DMS114 treated with DMSO at 0.1 percent for 48 hours (cell line): ENCODE measurements at regions not wholly inside any gene's neighbourhood (a gene's known extent, or its start where the extent isn't known, plus 50 kb on each side); places are given as distances from the start of the nearest gene placed in this dataset.
"Not testable (repeated sequence)": the region's sequence is repeated elsewhere in the genome, so short reads cannot be mapped to it uniquely, and the experiment has no call there.

Source experiments
- DNase-seq: peaks from one replicate; lab custom pipeline; 2025; ENCODE audit not compliant: unreplicated experiment; lab: John Stamatoyannopoulos, UW

DNA sequence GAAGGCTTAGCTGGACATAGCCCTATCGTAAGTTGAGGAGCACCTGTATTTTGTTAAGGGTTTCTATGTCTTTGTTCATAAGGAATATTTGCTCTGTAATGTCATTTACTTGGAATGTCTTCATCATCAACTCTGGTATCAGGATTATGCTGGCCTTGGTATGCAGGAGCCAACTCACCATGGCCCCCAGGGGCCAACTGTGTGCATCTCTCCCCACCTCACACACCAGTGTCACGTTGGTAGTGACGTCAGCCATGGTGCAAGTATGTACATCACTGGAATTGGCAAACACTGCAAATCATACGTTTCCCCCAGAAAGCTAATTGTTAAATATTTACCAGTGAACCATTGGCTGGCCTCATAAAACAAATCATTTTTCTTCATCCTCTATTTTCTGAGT lies 70.8 kb downstream of the YTHDF1 start:
- no peak for DNase-seq

DNA sequence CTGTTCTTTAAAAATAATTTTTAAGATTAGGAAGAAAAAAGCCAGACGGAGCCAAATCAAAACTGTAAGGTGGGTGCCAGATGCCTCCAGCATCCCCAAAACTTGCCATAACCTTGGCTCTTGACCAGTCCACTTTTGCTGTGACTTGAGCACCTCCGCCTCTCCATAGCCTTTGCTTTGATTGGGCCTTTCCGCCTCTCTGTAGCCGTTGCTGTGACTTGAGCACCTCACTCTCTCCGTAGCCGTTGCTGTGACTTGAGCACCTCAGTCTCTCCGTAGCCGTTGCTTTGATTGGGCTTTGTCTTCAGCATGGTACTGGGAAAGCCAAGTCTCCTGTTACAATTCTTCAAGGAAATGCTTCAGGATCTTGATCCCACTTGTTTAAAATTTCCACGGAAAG lies 73.0 kb downstream of the YTHDF1 start:
- DNase-seq = no peak

DNA sequence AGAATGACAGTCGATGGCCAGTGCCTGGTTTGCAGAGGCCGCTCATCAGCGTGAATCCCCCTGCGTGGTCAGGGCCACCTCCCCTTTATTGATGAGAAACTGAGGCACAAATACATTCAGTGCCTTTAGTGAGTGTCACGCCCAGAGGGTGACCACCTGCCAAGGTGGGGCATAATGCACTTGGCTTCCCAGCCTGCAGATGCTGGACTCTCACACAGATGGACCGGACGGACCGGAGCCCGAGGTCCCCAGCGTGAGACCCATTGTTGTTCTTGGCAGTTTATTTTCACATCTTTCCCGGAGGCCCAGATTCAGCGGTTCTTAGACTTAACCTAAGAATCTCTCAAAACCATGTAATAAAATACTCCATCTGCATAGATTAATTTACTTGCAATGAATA lies 74.4 kb downstream of the YTHDF1 start:
- no peak for DNase-seq

DNA sequence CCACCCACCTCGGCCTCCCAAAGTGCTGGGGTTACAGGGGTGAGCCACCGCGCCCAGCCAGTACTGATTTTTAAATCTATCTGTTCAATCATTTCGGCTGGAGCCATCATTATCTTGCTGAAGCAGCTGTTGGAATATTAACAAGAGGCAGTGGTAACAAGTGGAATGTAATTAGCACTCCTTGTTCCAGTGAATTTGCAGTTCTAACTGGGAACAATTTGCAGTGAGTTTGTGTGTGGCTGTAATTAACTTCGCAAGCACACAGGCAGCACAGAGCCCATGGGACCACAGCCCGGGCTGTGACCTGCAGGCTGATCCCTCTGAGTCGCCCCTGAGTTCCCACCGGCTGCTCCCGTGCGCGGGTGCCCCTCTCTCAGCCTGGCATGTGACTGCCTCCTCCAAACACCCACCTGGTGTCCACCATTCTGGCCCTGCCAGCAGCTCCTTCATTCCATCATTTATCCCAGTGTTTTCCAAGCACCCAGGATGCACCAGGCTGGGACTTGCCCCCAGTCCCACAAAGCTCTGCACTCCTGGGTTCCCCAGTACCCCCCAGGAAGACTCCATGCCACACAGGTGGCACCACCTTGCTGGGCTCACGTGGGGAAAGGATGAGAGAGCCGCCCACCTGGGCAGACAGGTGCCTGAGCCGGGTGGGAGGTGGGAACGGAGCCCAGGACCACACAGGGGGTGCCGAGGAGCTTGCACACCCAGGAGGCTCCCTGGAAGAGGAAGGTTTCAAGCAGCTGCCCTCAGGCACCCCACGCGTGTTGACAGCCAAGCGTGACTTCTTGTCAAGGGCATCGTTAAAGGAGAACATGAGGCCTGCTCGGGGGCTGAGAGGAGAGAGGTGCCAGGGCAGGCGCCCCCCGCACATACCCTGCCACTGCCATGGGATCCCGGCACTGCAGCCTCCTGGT lies 75.2 kb downstream of the YTHDF1 start:
- no peak for DNase-seq

DNA sequence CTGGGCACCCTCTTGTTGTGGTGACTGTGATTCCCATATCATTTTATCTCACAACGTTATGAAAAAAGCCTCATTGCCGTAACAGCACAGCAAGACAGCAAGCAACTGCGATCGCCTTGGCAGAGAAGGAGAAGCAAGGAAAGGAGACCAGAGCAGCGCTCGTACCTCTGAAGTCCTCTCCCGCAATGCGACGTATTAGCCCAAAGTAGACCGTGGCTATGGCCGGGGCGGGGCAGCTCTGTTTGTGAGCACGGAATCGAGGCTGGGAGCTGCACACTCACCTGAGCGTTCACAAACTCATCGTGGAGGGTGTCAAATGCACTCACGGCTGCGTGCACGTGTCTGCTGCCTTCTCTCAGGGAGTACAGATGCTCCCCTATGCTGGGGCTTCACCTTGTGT lies 76.1 kb downstream of the YTHDF1 start:
- no peak for DNase-seq

DNA sequence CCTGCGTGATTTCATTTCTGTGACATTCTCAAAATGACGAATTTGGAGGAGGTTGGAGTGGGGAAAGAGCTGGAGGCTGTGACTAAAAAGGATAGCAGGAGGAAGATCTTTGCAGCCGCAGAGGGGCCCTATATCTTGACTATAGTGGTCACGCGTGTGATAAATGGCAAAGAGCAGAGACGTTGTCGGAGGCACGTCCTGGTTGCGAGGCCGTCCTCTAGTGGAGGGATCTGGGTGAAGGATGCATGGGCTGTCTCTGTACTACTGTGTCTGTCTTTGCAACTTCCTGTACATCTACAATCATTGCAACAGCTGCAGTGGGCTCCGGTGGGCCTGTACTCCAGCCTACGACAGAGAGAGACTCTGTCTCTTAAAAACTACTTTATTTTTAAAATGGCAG lies 76.6 kb downstream of the YTHDF1 start:
- DNase-seq = no peak

DNA sequence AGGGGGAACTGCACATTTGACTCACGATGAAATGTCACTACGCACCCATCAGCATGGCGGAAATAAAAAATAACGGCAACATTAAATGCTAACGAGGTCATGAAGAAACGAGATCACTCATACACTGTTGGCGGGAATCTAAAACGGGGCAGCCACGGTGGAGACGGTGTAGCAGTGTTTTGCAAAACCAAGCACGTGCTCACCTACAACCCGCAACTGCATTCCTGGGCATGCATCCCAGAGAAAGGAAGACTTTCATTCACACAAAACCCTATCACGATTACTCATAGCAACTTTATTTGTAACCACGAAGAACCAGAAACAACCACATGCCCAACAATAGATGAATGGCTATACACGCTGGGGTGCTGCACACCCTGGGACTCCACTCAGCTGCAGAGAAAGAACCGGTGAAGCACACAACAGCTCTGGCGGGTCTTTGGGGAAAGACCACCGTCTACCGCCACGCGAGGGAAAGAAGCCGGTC lies 77.0 kb downstream of the YTHDF1 start:
- DNase-seq = no peak

DNA sequence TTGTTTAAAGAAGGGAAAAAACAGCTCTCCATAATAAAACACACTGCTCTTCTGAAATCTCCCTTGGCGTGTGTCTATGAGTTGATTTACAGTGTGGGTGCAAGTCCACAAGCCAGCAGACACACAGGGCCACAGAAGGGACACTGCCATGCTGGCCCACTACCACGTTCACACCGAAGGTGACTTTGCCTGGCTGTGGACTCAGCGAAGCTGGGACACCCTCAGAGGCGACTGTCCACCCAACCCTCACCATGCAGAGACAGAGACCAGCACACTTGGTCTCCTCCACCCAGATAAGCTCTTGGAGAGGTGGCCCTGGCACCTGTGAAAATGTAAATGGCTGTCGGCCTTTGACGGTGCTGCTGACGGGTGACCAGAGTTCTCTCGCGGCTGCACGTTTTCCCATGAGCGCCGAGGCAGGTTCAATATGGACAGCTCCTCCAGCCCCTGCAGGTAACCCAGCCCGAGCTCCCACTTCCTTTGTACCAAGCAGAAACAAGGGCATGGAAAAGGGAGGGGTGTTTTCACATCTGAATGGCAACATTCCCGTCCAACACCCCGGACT lies 78.0 kb downstream of the YTHDF1 start:
- DNase-seq = no peak

DNA sequence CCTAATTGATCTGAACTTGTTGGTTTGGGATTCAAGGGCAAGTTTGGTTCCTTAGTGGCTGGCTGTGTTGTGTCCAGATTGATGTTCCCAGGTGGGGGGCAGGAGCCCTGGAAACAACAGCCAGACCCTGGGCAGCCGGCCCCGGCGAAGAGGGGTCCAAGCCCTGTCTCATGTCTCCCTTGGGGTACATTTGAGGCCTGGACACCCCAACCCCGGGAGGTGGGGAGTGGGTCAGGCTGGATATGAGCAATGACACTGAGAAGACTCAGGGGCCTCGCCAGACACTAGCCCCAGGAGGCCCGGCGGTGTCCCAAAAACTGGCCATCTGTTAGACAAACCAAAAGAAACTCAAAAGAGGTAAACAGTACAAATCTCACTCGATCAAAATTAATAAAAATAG lies 79.6 kb downstream of the YTHDF1 start:
- DNase-seq = no peak

DNA sequence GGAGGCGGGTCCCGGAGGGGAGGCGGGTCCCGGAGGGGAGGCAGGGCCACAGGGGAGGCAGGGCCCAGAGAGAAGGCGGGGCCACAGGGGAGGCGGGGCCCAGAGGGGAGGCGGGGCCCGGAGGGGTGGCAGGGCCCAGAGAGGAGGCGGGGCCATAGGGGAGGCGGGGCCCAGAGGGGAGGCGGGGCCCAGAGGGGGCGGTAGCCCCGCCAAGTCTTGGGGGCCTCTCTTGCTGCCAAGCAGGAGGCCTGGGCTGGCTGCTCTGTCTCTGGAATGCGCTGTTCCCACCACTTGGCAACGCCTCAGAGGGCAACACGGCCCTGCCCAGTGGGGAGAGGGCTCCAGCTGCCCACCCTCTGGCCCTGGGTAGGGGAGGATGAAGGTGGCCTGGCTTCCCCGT lies 80.5 kb downstream of the YTHDF1 start:
- DNase-seq = no peak

DNA sequence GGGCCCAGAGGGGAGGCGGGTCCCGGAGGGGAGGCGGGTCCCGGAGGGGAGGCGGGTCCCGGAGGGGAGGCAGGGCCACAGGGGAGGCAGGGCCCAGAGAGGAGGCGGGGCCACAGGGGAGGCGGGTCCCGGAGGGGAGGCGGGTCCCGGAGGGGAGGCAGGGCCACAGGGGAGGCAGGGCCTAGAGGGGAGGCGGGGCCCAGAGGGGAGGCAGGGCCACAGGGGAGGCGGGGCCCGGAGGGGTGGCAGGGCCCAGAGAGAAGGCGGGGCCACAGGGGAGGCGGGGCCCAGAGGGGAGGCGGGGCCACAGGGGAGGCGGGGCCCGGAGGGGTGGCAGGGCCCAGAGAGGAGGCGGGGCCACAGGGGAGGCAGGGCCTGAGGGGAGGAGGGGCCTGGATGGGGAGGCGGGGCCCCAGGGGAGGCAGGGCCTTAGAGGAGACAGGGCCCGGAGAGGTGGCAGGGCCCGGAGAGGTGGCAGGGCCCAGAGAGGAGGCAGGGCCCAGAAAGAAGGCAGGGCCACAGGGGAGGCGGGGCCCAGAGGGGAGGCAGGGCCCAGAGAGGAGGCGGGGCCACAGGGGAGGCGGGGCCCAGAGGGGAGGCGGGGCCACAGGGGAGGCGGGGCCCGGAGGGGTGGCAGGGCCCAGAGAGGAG lies 81.1 kb downstream of the YTHDF1 start:
- DNase-seq = not testable (repeated sequence)

DNA sequence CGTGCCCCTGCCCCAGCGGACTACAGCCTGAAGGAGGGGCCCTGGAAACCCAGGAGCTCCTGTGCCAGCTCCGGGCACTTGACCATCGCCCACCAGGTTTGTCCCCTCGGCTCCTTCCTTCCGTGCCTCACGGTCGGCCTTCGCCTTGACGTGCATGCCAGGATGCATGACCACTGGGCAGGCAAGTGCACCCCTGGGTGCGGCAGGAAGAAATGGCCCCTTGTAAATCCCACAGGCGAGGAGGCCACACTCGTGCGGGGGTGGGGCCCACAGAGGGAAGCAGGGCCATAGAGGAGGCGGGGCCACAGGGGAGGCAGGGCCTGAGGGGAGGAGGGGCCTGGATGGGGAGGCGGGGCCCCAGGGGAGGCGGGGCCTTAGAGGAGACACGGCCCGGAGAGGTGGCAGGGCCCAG lies 81.7 kb downstream of the YTHDF1 start:
- DNase-seq = no peak

DNA sequence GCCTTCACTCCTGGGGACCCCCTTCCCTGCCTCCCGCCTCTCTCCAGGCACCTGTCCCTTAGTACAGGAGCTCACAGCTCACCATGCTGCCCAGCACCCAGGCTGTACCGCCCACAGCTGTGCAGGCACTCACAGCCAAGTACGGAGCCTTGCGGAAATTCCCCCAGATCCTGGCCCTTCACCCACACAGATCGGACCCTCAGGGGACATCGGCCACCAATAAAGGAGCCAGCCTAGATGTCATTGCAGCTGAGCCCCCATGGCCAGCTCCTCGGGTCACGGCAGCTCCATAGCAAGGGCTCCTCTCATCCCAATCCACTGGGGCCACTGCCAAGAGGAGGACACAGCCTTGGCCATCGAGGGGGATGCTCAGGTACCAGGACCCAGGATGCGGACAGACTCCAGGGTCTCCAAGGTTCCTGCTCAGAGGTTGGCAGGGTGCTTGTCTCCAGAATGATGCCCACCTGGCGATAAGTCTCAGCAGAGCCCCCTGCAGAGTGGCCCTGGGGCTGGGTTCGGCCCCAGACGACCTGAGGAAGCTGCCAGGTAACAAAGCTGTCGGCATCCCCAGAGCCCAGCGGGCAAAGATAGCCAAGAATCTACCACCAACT lies 82.3 kb downstream of the YTHDF1 start:
- no peak for DNase-seq

DNA sequence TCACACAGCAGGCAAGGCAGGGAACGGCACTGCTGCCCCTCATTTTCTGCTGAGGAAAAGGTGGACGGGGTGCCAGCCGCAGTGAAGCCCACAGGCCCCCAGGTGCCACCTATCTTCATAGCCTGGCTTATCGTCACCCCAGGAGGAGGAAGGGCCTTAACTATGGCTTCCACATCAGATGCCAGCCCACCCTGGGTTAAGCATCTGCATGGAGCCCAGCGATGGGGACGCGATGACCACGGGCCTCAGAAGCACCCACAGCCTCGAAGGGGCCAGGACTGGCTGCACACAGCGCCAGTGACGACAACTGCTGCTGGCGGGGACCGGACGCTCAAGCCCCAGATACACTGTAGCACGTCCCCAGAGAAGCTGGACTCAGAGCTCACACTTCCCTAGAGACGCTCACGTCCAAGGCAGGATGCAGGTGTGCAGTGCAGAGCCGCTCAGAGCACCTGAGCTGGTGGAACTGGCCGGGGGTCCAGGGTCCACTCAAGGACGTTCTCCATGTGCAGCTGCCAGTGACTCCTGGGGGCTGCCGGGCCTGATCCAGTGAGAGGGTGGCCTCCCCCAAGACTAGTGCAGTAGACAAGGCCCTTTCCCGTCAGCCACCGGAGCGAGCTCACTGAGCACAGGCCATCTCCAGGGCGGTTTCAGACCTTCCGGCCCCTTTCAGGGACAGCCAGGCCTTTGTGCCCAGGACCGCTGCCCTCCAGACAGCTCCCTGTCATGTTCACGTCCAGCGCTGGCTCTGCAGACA lies 83.0 kb downstream of the YTHDF1 start:
- DNase-seq = no peak

DNA sequence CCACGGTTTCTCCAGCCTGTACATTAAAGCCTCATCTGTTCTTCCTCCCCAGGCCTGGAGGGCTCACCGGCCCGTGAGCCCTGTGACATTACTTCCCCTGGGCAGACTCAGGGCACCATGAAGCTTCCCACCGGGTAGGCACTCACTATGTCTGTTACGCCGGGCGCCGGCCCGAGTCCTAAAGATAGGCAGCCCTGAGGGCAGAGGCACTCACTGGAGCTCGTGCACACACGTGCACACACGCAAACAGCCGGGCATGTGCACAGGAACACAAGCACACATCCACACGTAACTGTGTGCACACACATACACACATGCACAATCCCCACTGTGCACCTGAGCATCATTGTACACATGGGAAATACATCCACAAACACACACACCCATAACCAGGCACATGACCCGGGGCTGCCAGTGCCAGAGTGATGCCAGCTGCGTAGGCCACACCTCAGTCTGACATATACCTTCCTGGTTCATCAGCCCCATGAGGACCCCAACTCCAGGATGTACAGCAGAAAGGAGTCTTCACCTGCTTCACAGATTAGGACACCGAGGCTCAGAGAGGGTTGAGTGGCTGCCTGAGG lies 83.7 kb downstream of the YTHDF1 start:
- DNase-seq = no peak

DNA sequence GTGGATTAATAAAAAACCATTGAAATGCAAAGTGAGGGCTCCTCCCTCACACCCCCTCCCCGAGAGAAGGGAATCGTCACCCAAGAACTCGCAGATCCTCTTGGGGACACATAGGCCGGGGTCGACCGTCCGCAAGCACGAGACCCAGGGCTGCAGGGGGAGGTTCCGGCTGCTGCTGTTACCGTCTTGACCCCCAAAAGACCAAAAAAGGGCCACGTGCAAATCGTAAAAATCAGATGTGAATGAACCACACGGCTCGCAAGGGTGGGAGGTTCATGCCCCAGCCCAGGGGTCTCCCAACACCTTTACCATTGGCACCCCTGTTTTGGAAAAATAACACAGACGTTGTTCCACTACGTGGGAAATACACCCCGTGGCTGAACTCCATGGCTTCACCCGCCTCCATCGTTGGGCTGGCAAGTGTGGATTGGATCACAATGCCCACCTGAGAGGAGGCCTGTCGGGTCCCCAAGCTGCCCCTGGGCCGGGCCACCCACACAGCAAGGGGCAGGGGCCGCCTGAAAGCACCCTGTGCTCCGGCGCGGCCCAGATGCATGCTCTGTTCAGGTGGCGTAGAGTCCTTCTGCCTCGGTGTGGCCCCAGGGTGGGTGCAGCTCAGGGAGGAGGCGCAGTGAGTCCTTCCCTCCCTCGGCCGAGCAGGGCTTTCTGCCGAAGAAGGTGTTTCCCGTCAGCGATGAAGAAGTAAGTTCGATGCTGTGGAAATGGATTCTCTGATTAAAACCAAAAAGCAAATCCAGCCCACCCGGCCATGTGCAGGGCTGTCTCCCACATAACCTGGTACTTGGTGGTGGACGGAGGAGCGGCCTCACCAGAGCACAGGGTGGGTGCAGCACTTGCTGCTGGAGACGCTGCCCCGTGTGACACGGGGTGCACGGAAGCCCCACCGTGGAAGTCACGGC lies 85.0 kb downstream of the YTHDF1 start:
- DNase-seq = no peak

DNA sequence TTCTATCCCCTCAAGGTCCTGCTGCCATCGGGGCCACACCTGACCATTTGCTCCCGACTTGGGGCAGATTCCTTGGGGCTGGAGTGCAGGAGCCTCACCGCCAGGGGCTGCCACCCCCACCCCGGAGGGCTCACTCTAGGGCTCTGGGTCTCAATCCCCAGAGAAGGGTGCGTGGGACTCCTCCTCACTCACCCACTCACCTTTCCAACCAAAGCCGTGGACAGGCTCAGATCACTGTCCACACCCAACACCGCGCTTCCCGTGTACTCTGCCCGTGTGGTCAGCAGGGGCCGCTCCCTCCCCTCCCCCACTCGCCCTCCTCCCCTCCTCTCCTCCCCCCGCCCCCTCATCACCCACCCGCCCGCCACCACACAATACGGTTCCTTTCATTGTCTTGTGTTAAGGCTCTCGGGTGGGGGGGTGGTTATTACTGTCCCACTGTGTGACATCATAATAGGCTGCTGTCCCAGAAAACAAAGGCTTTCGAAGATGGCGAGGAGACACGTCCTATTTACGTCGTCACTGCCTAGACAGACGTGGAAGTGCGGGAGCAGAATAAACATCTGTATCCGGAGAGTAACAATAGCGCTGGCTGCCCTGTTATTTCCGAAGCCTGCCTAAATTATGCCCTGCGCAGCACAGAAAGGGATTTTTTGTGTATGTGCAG lies 85.8 kb downstream of the YTHDF1 start:
- DNase-seq = no peak

DNA sequence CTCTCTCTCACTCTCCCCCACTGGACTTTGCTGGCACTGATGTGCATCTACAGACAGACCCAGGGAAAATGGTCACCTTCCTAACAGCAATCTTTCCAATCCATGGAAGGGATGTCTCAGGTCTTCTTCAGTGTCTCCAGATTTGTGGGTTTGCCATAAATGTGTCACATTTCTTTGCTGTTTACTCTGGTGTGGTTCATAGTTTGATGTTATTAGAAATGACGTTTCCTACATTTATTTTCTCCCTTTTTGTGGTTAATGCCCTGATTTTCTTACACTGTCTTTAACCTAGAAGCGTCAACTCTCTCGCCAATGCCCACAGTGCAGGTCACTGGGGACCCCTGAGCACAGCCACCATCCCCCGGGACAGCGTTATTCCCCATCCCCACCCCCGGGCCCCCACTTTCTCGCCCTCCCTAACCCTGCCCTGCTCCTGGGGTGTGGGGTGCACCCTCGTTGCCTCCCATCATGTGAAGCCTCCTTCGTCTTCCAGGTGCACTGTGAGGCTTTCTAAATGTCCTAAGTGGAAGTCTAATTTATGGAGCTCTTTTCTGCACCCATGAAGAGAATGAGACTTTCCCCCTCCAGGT lies 86.5 kb downstream of the YTHDF1 start:
- no peak for DNase-seq

DNA sequence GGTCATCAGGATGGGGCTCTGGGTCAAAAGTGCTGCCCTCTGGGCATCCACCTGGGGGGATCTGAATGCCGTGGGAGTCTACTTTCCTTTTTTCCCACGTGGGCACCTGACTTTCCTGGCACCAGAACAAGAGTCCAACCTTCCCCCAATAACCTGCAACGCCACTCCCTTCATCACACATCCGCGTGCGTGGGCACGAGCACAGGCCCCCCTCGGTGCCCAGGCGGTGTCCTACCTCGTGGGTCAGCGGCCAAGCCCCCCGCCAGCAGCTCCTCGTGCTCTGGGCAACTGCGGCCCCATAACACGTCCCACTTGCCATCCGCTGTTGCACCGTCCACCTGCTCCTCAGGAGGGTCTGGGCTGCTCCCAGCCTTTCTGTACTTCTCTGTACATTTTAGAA lies 87.0 kb downstream of the YTHDF1 start:
- DNase-seq = no peak
